Activated T-cell treated with anti-CD3 and anti-CD28 coated beads, Interleukin-2, amount 50 U/mL, for 4 hours (primary cell): ENCODE measurements at regions not wholly inside any gene's neighbourhood (a gene's known extent, or its start where the extent isn't known, plus 50 kb on each side); places are given as distances from the start of the nearest gene placed in this dataset.

ENCODE experiments used
- ATAC-seq, 2 donors: fragments of 200-7000 bp; cut with Tn5 transposase; one replicate each; pipeline ENCODE4 v1.10.0; 2021
- DNase-seq: peaks from one replicate; pipeline ENCODE4 v3.0.0-alpha.2; 2020
- H3K27me3 Mint-ChIP-seq: one replicate; pipeline ENCODE4 v1.8.0; 2021; ENCODE audit warnings: low read depth, mixed read lengths
- H3K36me3 Mint-ChIP-seq: one replicate; pipeline ENCODE4 v1.8.0; 2022; ENCODE audit warnings: mixed read lengths; ENCODE audit not compliant: insufficient read depth
- H3K4me1 Mint-ChIP-seq: one replicate; pipeline ENCODE4 v1.8.0; 2021; ENCODE audit warnings: low read depth, mixed read lengths
- H3K4me3 Mint-ChIP-seq: one replicate; pipeline ENCODE4 v1.8.0; 2021; ENCODE audit warnings: mild to moderate bottlenecking, moderate library complexity, mixed read lengths
- H3K9me3 Mint-ChIP-seq: one replicate; pipeline ENCODE4 v1.8.0; 2021; ENCODE audit warnings: mixed read lengths

- H3K27me3 Mint-ChIP-seq = peaks cover 3% of the 10 kb centered on the region
- DNase-seq (no peak), ATAC-seq (peak; percentile 61 to 66)
- H3K4me3 Mint-ChIP-seq = no peak overlapping the region
- H3K9me3 Mint-ChIP-seq = no peaks in the 10 kb centered on the region
- no peaks in the 10 kb centered on the region for H3K36me3 Mint-ChIP-seq
- H3K4me1 Mint-ChIP-seq = peaks cover 24% of the 10 kb centered on the region
Measured at GRCh38 chr1:186620566-186621350, 59.5 kb downstream of the PTGS2 start.

- Mint-ChIP-seq H3K4me3 (peak overlapping the region; percentile 67), H3K4me1 (peaks cover 42% of the 10 kb centered on the region), H3K27me3 (no peaks in the 10 kb centered on the region), H3K9me3 (no peaks in the 10 kb centered on the region), H3K36me3 (no peaks in the 10 kb centered on the region)
- DNase-seq (no peak), ATAC-seq (peak; percentile 86 to 88)
Measured at GRCh38 chr1:186618401-186619170, 61.6 kb downstream of the PTGS2 start.

GRCh38 chr1:186617926-186618325 is 62.3 kb downstream of the PTGS2 start:
- peak overlapping the region; percentile 40 for H3K4me3 Mint-ChIP-seq
- DNase-seq (no peak), ATAC-seq (no peak)
- H3K27me3 Mint-ChIP-seq = no peaks in the 10 kb centered on the region
- peaks cover 42% of the 10 kb centered on the region for H3K4me1 Mint-ChIP-seq
- no peaks in the 10 kb centered on the region for H3K9me3 Mint-ChIP-seq
- no peaks in the 10 kb centered on the region for H3K36me3 Mint-ChIP-seq

- H3K27me3 Mint-ChIP-seq = peaks cover 2% of the 10 kb centered on the region
- H3K4me3 Mint-ChIP-seq = no peak overlapping the region
- ATAC-seq (no peak), DNase-seq (no peak)
- peaks cover 42% of the 10 kb centered on the region for H3K4me1 Mint-ChIP-seq
- no peaks in the 10 kb centered on the region for H3K36me3 Mint-ChIP-seq
- no peaks in the 10 kb centered on the region for H3K9me3 Mint-ChIP-seq
Measured at GRCh38 chr1:186616511-186616910, 63.7 kb downstream of the PTGS2 start.

- no peak for ATAC-seq
- no peak for DNase-seq
- no peaks in the 10 kb centered on the region for H3K9me3 Mint-ChIP-seq
- peaks cover 34% of the 10 kb centered on the region for H3K4me1 Mint-ChIP-seq
- no peak overlapping the region for H3K4me3 Mint-ChIP-seq
- peaks cover 2% of the 10 kb centered on the region for H3K27me3 Mint-ChIP-seq
- H3K36me3 Mint-ChIP-seq = no peaks in the 10 kb centered on the region
Measured at GRCh38 chr1:186615332-186615731, 64.9 kb downstream of the PTGS2 start.

- DNase-seq = no peak
- Mint-ChIP-seq H3K27me3 (peaks cover 10% of the 10 kb centered on the region), H3K36me3 (no peaks in the 10 kb centered on the region), H3K4me1 (peaks cover 18% of the 10 kb centered on the region), H3K4me3 (no peak overlapping the region), H3K9me3 (no peaks in the 10 kb centered on the region)
- no peak for ATAC-seq
Measured at GRCh38 chr1:186611156-186611555, 69.1 kb downstream of the PTGS2 start.

GRCh38 chr1:186609183-186609582 is 71.0 kb downstream of the PTGS2 start:
- H3K4me1 Mint-ChIP-seq = peaks cover 6% of the 10 kb centered on the region
- H3K36me3 Mint-ChIP-seq = no peaks in the 10 kb centered on the region
- no peak for DNase-seq
- ATAC-seq = no peak
- no peak overlapping the region for H3K4me3 Mint-ChIP-seq
- H3K9me3 Mint-ChIP-seq = no peaks in the 10 kb centered on the region
- H3K27me3 Mint-ChIP-seq = peaks cover 16% of the 10 kb centered on the region

GRCh38 chr1:186605762-186606350 is 74.4 kb downstream of the PTGS2 start:
- no peaks in the 10 kb centered on the region for H3K4me1 Mint-ChIP-seq
- no peak for DNase-seq
- peak in 1 of 2 donors; percentile 37 for ATAC-seq
- peaks cover 21% of the 10 kb centered on the region for H3K27me3 Mint-ChIP-seq
- no peak overlapping the region for H3K4me3 Mint-ChIP-seq
- no peaks in the 10 kb centered on the region for H3K9me3 Mint-ChIP-seq
- H3K36me3 Mint-ChIP-seq = no peaks in the 10 kb centered on the region

GRCh38 chr1:186595969-186596368 is 84.3 kb downstream of the PTGS2 start:
- Mint-ChIP-seq H3K4me1 (peaks cover 5% of the 10 kb centered on the region), H3K9me3 (peaks cover 22% of the 10 kb centered on the region), H3K4me3 (no peak overlapping the region), H3K36me3 (no peaks in the 10 kb centered on the region), H3K27me3 (peaks cover 11% of the 10 kb centered on the region)
- DNase-seq = no peak
- peak in 1 of 2 donors; percentile 62 for ATAC-seq

GRCh38 chr1:186578325-186579016 is 101.8 kb downstream of the PTGS2 start:
- H3K27me3 Mint-ChIP-seq = no peaks in the 10 kb centered on the region
- H3K4me3 Mint-ChIP-seq = no peak overlapping the region
- no peaks in the 10 kb centered on the region for H3K36me3 Mint-ChIP-seq
- DNase-seq (no peak), ATAC-seq (peak; percentile 27 to 43)
- no peaks in the 10 kb centered on the region for H3K4me1 Mint-ChIP-seq
- peaks cover 9% of the 10 kb centered on the region for H3K9me3 Mint-ChIP-seq

GRCh38 chr1:186577633-186578032 is 102.6 kb downstream of the PTGS2 start:
- no peak for ATAC-seq
- Mint-ChIP-seq H3K27me3 (no peaks in the 10 kb centered on the region), H3K4me3 (no peak overlapping the region), H3K9me3 (peaks cover 4% of the 10 kb centered on the region), H3K36me3 (no peaks in the 10 kb centered on the region), H3K4me1 (no peaks in the 10 kb centered on the region)
- no peak for DNase-seq

GRCh38 chr1:186577216-186577615 is 103.0 kb downstream of the PTGS2 start:
- DNase-seq = no peak
- peaks cover under 1% of the 10 kb centered on the region for H3K4me1 Mint-ChIP-seq
- no peak for ATAC-seq
- no peaks in the 10 kb centered on the region for H3K9me3 Mint-ChIP-seq
- H3K27me3 Mint-ChIP-seq = no peaks in the 10 kb centered on the region
- no peak overlapping the region for H3K4me3 Mint-ChIP-seq
- no peaks in the 10 kb centered on the region for H3K36me3 Mint-ChIP-seq

- DNase-seq (no peak), ATAC-seq (no peak)
- Mint-ChIP-seq H3K27me3 (no peaks in the 10 kb centered on the region), H3K4me3 (no peak overlapping the region), H3K4me1 (peaks cover 7% of the 10 kb centered on the region), H3K36me3 (no peaks in the 10 kb centered on the region), H3K9me3 (no peaks in the 10 kb centered on the region)
Measured at GRCh38 chr1:186575348-186575747, 104.9 kb downstream of the PTGS2 start.

- Mint-ChIP-seq H3K4me1 (peaks cover 7% of the 10 kb centered on the region), H3K4me3 (no peak overlapping the region), H3K27me3 (no peaks in the 10 kb centered on the region), H3K36me3 (no peaks in the 10 kb centered on the region), H3K9me3 (no peaks in the 10 kb centered on the region)
- ATAC-seq = no peak
- DNase-seq = no peak
Measured at GRCh38 chr1:186574926-186575325, 105.3 kb downstream of the PTGS2 start.
